VCaP (cell line): ENCODE measurements at regions not wholly inside any gene's neighbourhood (a gene's known extent, or its start where the extent isn't known, plus 50 kb on each side); places are given as distances from the start of the nearest gene placed in this dataset.
"Not testable (repeated sequence)": the region's sequence is repeated elsewhere in the genome, so short reads cannot be mapped to it uniquely, and the experiment has no call there.

Experiments
- H3K27ac ChIP-seq: fragments of 450-650 bp; 2 replicates; pipeline ENCODE4 v1.5.1; 2017
- CTCF ChIP-seq: fragments of 450-650 bp; conservative IDR thresholded peaks from 2 replicates; pipeline ENCODE4 v1.5.1; 2017; ENCODE audit warnings: mild to moderate bottlenecking, moderate library complexity

- no peak overlapping the region for H3K27ac ChIP-seq
- no peak for TF ChIP-seq CTCF
These were observed 614.1 kb downstream of the UQCRFS1 start for GRCh38 chr19:28598861-28599260.

GRCh38 chr19:28596561-28597071 lies 616.3 kb downstream of the UQCRFS1 start:
- no peak for TF ChIP-seq CTCF
- no peak overlapping the region for H3K27ac ChIP-seq

- H3K27ac ChIP-seq: no peak overlapping the region
These were observed 617.0 kb downstream of the UQCRFS1 start for GRCh38 chr19:28595722-28596480.

GRCh38 chr19:28594737-28595136 lies 618.2 kb downstream of the UQCRFS1 start:
- no peak for TF ChIP-seq CTCF
- no peak overlapping the region for H3K27ac ChIP-seq

More at GRCh38 chr19:28595722-28596480, 617.0 kb downstream of the UQCRFS1 start:
- no peak for TF ChIP-seq CTCF

GRCh38 chr19:28589991-28590411 lies 623.0 kb downstream of the UQCRFS1 start:
- not testable (repeated sequence) for H3K27ac ChIP-seq

- TF ChIP-seq CTCF: no peak
- no peak overlapping the region for H3K27ac ChIP-seq
These were observed 626.5 kb downstream of the UQCRFS1 start for GRCh38 chr19:28586474-28586873.

DNA sequence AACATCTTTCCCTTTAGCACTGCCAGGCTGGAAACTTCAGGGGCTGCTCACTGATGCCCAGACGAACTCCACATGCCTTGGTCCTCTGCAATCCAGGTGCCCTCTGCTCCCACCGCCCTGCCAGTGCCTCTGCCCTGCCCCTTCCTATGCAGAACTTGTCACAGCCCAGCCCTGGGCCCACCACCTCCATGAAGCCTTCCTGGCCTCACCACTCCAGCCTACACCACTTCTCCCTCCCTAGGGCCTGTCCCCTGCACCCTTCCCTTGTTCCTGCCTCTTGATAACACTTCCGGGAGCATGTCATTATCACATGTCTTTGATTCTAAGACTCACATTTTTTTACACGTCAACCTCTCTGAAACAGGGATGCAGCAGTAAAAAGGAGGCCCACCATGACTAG lies 627.2 kb downstream of the UQCRFS1 start:
- TF ChIP-seq CTCF: no peak
- H3K27ac ChIP-seq: no peak overlapping the region

DNA sequence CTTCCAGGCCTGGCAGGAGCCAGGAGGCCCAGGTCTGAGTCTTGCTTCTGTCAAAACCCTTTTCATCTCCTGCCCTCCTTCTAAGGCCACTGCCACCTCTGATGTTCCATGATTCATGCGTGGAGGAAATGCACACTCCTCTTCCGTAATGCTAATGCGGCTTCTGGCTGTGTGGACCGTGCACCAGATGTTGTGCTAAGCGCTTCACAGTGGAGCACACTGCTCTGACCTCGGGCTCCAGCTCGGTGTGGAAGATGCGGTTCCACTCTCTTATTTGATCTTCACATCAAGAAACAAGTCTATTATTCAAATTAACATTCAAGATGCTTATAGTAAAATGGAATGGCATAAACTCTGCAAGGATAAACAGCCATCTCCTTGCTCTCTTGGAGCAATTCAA lies 629.2 kb downstream of the UQCRFS1 start:
- no peak overlapping the region for H3K27ac ChIP-seq
- TF ChIP-seq CTCF: no peak
